ENCODE measurements at regions not wholly inside any gene's neighbourhood (a gene's known extent, or its start where the extent isn't known, plus 50 kb on each side); places are given as distances from the start of the nearest gene placed in this dataset.

DNA sequence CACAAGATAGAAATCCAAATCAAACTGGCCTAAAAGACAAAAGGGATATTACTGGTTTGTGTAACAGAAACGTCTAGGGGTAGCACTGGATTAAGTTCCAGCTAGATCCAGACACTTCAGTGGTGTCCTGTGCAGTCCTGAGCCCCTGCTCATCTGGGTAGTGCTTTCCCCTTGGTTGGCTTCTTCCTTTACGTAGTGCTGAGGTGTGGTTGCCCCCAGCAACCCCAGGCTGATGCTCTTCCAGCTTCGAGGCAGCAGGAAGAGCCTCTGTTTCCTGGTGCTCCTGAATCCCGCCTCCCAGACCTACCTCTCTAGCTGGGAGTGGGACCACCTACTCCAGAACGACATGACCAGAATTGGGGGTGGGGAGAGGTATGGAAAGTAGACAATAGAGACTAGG lies 166.1 kb upstream of the ADRA1B start:
- ATAC-seq (no peak), DNase-seq (no peak)
- Mint-ChIP-seq H3K4me3 (no peak overlapping the region), H3K27me3 (no peaks in the 10 kb centered on the region), H3K4me1 (peaks cover 4% of the 10 kb centered on the region), H3K27ac (no peak overlapping the region), H3K36me3 (ENCODE audit: low read depth) (peaks cover 4% of the 10 kb centered on the region), H3K9me3 (peaks cover 28% of the 10 kb centered on the region)

DNA sequence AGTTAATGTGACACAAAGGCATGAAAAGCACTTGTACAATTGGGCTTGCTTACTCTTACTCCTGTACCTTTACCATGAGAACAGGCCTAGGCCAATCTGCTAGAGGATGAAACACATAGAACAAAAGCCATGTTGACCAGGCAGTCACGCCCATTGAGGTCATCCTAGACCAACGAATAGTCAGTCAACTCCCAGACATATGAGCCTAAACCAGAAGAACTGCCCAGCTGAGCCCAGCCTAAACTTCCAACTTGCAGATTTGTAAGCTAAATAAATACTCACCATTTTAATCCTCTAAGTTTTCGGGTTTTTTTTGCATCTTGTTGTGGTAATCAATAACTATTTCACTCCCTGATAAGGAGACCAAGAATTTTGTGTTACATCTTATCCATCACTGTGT lies 164.8 kb upstream of the ADRA1B start:
- DNase-seq: no peak
- no peaks in the 10 kb centered on the region for H3K27me3 Mint-ChIP-seq

DNA sequence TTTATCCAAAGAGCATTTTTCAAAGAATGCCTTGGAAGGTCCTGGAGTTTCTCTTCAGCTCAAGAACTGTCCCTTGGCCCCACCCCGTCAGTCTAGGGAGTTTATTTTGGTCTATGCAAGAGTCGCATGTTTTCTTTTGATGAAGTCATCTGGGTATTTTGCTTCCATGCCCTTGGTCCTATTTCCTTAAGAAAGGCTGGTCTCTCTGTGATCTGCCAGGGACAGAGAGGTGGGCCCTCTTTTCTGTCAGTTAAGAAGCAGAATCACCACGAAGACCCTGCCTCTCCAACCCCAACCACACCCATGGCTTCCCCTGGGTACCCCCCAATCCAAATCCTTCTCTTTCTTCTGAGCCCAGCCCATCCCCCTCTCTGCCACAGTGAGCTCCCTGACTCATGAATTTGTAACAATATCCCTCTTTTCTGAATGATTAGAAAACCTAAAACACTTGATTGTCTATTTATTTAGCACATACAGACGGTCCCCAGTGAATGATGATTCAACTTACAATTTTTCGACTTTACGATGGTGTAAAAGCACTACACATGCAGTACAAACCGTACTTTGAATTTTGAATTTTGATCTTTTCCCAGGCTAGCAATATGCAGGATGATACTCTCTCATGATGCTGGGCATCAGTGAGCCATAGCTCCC lies 163.5 kb upstream of the ADRA1B start:
- ATAC-seq (no peak), DNase-seq (no peak)
- Mint-ChIP-seq H3K9me3 (peaks cover 28% of the 10 kb centered on the region), H3K4me1 (peaks cover 4% of the 10 kb centered on the region), H3K27ac (no peak overlapping the region), H3K36me3 (ENCODE audit: low read depth) (peaks cover 4% of the 10 kb centered on the region), H3K4me3 (no peak overlapping the region), H3K27me3 (no peaks in the 10 kb centered on the region)

More for the DNA sequence above, 164.8 kb upstream of the ADRA1B start:
- no peak overlapping the region for H3K4me3 Mint-ChIP-seq
- peaks cover 28% of the 10 kb centered on the region for H3K9me3 Mint-ChIP-seq
- H3K4me1 Mint-ChIP-seq: peaks cover 4% of the 10 kb centered on the region
- no peak for ATAC-seq
- no peak overlapping the region for H3K27ac Mint-ChIP-seq
- peaks cover 4% of the 10 kb centered on the region for H3K36me3 Mint-ChIP-seq (ENCODE audit: low read depth)

DNA sequence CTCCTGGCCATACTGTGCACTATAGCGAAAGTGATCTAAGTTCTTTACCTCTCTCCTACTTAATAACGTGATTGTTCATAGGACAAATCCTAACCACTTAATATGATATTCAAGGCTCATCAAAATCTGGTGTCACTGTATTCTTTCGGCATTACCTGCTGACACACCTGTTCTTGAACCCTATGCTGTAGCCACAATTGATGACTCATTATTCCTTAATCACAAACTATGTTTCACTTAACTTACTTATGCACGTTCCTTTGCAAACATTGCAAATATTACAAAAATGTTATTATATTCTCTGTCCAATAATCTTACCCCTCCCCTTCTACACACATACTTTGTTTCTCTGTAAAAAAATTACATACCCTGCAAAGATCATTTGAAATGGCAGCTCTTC lies 158.1 kb upstream of the ADRA1B start:
- DNase-seq (no peak), ATAC-seq (no peak)
- H3K4me3 Mint-ChIP-seq: no peak overlapping the region
- no peaks in the 10 kb centered on the region for H3K36me3 Mint-ChIP-seq (ENCODE audit: low read depth)
- peaks cover 2% of the 10 kb centered on the region for H3K4me1 Mint-ChIP-seq
- H3K9me3 Mint-ChIP-seq: peaks cover 5% of the 10 kb centered on the region
- no peak overlapping the region for H3K27ac Mint-ChIP-seq
- peaks cover 8% of the 10 kb centered on the region for H3K27me3 Mint-ChIP-seq

DNA sequence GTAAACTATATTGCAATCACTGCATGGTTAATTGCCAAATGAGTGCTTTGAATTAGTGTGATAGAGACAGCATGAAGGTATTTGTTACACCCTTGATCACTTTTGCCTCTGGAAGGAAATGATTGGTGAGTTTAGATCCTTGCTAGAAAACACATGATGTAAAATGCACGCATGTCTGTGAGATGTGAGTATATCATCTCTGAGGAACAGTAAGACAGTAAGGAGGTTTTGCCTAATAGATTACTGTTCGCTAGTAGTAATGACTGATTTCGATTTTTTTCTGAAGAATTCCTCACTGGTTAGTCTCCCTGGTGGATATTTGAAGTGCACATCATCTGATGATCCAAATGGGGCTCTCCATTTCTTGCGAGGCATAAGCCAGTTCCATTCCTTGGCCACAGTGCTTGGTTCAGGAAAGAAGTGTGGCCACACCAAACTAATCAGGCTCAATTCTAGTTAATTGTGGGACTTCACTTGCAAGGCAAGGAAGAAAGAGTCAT lies 156.4 kb upstream of the ADRA1B start:
- DNase-seq: no peak
- no peak overlapping the region for H3K4me3 Mint-ChIP-seq
- no peak overlapping the region for H3K27ac Mint-ChIP-seq
- H3K9me3 Mint-ChIP-seq: no peaks in the 10 kb centered on the region
- H3K27me3 Mint-ChIP-seq: peaks cover 11% of the 10 kb centered on the region
- peaks cover 14% of the 10 kb centered on the region for H3K4me1 Mint-ChIP-seq
- ATAC-seq: no peak
- no peaks in the 10 kb centered on the region for H3K36me3 Mint-ChIP-seq (ENCODE audit: low read depth)

DNA sequence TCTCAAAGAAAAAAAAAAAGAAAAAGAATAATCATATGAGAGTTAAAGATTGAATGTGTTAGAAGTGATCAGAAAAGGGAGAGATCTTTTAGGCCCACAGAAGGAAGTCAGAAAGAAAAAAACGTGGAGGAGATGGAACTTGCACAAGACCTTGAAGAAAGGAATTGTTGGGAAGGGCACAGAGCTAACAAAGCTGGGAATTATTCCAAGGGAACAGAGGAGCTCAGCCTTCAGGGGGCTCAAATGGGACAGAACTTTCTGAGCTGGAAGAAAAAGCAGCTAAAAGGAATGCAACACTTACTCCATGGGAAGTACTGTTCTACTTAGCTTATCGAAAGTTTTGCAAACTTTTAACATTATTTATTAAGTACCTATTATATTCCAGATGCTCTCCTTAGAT lies 153.4 kb upstream of the ADRA1B start:
- peaks cover 14% of the 10 kb centered on the region for H3K4me1 Mint-ChIP-seq
- H3K9me3 Mint-ChIP-seq: peaks cover 2% of the 10 kb centered on the region
- no peak overlapping the region for H3K4me3 Mint-ChIP-seq
- no peak for ATAC-seq
- no peak overlapping the region for H3K27ac Mint-ChIP-seq
- H3K36me3 Mint-ChIP-seq (ENCODE audit: low read depth): no peaks in the 10 kb centered on the region
- peaks cover 23% of the 10 kb centered on the region for H3K27me3 Mint-ChIP-seq
- DNase-seq: no peak

DNA sequence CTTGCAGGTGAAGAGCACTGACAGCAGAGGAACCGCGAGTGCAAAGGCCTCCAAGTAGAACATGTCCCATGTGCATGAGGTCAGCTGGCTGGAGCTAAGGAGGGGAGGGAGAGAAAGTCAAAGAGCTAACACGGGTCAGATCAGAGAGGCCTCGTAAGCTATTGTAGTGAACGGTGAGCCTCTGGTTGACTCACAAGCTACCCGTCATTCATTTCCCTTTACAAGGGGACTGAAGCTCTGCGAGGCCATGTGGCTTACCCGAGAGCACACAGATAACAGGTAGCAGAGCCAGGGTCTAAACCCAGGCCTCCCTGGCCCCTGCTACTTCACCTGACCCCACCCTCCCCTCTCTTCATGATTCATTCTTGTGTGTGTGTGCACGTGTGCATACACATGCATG lies 152.7 kb upstream of the ADRA1B start:
- no peak for DNase-seq
- Mint-ChIP-seq H3K27me3 (peaks cover 26% of the 10 kb centered on the region), H3K27ac (no peak overlapping the region), H3K36me3 (ENCODE audit: low read depth) (no peaks in the 10 kb centered on the region), H3K4me1 (peaks cover 14% of the 10 kb centered on the region), H3K4me3 (no peak overlapping the region), H3K9me3 (peaks cover 4% of the 10 kb centered on the region)
- peak; percentile 28 for ATAC-seq

DNA sequence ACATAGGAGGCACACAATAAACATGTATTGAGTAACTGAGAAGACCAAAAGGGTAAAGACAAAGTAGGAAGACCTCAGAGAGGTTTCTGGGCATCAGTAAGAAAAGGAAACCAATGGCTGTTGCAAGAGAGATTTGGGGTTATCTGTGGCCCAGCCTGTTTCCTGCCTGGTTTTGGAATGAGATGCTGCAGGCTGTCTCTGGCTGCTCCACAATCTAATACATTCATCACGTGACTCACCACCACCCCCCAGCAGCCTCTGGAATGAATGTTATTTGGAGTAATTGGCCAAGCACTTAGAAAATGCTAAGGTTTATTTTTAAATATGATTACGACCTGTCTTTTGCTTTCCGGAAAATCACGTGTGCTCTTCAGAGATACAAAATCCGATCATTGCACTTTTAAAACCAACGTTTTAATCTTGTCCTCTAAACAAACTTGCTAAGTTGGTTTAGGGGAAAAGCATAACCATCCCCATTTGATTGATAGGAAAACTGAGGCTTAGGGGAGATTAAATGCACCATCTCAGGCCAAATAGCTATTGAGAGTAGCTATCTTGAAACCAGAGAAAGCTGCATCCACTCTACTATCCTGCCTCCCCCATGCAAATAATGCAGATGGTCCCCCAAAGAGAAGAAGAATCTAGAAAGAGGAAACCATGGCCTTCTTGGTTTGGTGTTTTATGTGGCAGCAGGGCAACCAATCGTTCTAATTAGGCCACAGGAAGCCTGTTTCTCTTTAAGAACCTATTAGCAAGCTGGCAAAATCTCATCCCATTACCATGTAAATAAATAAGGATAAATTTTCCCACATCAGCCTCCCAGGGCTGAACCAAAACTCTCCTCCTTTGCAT lies 151.8 kb upstream of the ADRA1B start:
- DNase-seq: no peak
- Mint-ChIP-seq H3K36me3 (ENCODE audit: low read depth) (no peaks in the 10 kb centered on the region), H3K27me3 (peaks cover 31% of the 10 kb centered on the region), H3K9me3 (peaks cover 4% of the 10 kb centered on the region), H3K4me1 (peaks cover 14% of the 10 kb centered on the region), H3K27ac (no peak overlapping the region), H3K4me3 (no peak overlapping the region)
- no peak for ATAC-seq

DNA sequence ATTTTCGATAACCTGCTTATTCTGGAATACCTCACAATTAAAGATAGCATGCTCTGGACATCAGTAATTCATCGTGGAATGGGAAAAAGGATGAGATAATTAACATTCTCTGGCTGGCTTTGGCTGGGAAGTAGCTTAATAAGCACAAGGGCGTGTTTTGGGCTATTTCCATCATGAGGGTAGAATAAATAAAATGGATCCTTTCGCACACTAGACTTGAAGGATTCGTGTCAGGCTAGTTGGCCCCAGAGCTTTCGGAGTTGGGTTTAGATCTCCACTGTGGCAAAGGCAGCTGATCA lies 151.2 kb upstream of the ADRA1B start:
- H3K27ac Mint-ChIP-seq: no peak overlapping the region
- H3K27me3 Mint-ChIP-seq: peaks cover 33% of the 10 kb centered on the region
- H3K4me1 Mint-ChIP-seq: peaks cover 14% of the 10 kb centered on the region
- peaks cover 4% of the 10 kb centered on the region for H3K9me3 Mint-ChIP-seq
- H3K36me3 Mint-ChIP-seq (ENCODE audit: low read depth): no peaks in the 10 kb centered on the region
- ATAC-seq (no peak), DNase-seq (no peak)
- no peak overlapping the region for H3K4me3 Mint-ChIP-seq

DNA sequence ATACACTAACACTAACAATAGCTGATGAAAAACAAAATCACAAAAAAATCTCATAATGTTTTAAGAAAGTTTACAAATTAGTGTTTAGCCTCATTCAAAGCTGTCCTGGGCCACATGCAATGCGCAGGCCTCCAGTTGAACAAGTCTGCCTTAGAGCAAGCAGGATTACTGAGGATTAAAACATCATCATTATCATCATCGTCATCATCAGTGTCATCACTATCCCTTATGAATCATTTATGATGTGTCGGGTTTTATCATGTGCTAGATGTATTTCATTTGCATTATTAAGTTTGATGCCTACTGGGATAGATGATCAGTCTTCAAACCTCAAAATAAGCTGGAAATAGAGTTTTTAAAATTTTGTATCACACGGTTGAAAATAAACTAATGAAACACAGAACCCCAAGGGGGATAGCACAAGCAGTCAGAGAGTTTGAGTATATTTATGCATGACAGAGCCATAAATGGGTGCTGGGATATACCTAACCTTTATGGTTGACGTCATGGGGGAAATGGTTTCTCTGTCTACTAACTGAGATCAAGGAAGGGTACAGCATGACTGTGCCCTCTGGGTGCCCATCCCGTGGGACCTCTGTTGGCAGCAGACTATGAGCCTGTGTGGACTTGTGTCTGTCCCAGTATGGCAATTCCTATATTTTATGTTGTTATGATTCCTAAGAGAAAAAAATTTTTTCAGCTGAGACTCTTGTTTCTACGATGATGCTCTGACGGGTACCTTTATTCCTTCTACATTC lies 150.3 kb upstream of the ADRA1B start:
- no peaks in the 10 kb centered on the region for H3K36me3 Mint-ChIP-seq (ENCODE audit: low read depth)
- peaks cover 14% of the 10 kb centered on the region for H3K4me1 Mint-ChIP-seq
- no peak for ATAC-seq
- no peak overlapping the region for H3K27ac Mint-ChIP-seq
- peaks cover 4% of the 10 kb centered on the region for H3K9me3 Mint-ChIP-seq
- H3K4me3 Mint-ChIP-seq: no peak overlapping the region
- DNase-seq: no peak
- H3K27me3 Mint-ChIP-seq: peaks cover 32% of the 10 kb centered on the region

DNA sequence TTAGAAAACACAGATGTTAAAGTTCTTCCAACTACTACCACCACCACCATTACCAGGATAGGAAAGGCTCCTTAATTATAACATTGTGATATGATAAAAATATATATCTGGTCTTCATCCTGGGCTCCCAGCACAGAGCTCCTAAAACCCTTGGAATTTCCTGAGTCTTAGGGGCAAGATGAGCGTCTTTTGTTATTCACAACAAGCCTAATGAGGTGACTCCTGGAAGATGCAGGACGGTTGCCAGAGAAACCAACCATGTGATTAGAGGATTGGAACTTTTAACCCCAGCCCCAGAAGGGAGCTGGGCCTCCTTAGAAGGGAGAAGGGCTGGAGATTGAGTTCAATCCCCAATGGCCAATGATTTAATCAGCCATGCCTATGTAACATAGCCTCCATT lies 148.0 kb upstream of the ADRA1B start:
- H3K9me3 Mint-ChIP-seq: peaks cover 4% of the 10 kb centered on the region
- peaks cover 28% of the 10 kb centered on the region for H3K27me3 Mint-ChIP-seq
- no peaks in the 10 kb centered on the region for H3K36me3 Mint-ChIP-seq (ENCODE audit: low read depth)
- ATAC-seq (no peak), DNase-seq (no peak)
- peaks cover 16% of the 10 kb centered on the region for H3K4me1 Mint-ChIP-seq
- H3K4me3 Mint-ChIP-seq: no peak overlapping the region
- no peak overlapping the region for H3K27ac Mint-ChIP-seq

DNA sequence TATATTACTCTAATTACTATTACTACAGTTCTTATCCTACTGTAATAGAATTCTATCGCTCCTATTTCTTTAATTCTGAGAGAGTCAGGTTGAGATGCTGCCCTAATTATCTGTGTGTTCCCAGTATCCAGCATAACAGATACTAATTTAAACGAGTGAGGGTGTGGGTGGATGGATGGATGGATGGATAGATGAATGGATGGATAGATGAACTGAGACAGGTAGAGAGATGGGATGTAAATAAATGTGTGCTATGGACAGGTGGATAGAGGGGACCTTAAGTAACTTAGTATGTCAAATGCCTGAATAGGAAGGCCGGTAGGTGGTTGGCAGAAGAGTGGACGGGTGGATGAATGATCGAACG lies 143.6 kb upstream of the ADRA1B start:
- H3K4me1 Mint-ChIP-seq: peaks cover 32% of the 10 kb centered on the region
- H3K27ac Mint-ChIP-seq: peak overlapping the region; percentile 75
- H3K36me3 Mint-ChIP-seq (ENCODE audit: low read depth): no peaks in the 10 kb centered on the region
- peak overlapping the region; percentile 36 for H3K4me3 Mint-ChIP-seq
- ATAC-seq (no peak), DNase-seq (no peak)
- peaks cover 4% of the 10 kb centered on the region for H3K9me3 Mint-ChIP-seq
- peaks cover 44% of the 10 kb centered on the region for H3K27me3 Mint-ChIP-seq

DNA sequence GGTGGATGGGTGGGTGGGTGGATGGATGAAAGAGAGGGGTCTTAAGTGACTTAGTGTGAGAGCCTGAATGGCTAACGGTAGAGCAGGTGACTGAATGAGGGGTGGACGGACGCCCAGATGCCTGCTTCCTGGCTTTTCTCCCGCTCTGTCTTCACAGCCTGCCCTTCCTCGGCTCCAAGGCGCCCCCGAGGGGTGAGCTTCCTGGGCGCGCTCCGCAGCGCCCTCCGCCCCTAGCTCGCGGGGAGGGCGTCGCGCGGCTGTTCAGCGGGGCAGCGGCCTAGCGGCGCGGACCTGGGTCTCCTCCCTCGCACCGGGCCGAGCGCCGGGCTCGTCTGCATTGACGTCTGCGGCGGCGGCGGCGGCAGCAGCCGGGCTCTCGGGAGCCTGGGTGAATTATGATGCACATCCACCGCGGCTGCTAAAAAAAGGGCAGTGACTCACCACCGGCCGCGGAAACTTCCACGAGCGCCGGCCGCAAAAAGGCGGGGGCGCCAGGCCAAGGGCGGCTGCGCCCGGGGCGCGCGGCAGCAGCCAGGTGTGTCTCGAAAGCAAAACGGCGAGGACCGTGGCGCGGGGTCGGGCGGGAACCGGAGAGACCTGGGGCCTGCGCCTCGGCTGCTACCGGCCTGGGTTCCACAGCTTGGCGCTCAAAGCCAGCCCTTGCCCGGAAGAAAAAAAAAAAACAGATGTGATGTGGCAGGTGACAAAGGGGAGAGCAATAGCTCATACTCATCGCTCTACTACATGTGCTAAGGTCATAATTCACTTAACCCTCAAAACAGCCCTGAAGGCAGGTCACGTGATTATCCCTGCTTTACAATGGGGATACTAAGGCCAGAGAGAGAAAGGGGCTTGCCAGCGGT lies 143.0 kb upstream of the ADRA1B start:
- DNase-seq (peak; percentile 87), ATAC-seq (peak; percentile 94)
- H3K27ac Mint-ChIP-seq: peak overlapping the region; percentile 75
- H3K4me1 Mint-ChIP-seq: peaks cover 35% of the 10 kb centered on the region
- no peaks in the 10 kb centered on the region for H3K36me3 Mint-ChIP-seq (ENCODE audit: low read depth)
- H3K27me3 Mint-ChIP-seq: peaks cover 43% of the 10 kb centered on the region
- no peaks in the 10 kb centered on the region for H3K9me3 Mint-ChIP-seq
- peak overlapping the region; percentile 36 for H3K4me3 Mint-ChIP-seq

DNA sequence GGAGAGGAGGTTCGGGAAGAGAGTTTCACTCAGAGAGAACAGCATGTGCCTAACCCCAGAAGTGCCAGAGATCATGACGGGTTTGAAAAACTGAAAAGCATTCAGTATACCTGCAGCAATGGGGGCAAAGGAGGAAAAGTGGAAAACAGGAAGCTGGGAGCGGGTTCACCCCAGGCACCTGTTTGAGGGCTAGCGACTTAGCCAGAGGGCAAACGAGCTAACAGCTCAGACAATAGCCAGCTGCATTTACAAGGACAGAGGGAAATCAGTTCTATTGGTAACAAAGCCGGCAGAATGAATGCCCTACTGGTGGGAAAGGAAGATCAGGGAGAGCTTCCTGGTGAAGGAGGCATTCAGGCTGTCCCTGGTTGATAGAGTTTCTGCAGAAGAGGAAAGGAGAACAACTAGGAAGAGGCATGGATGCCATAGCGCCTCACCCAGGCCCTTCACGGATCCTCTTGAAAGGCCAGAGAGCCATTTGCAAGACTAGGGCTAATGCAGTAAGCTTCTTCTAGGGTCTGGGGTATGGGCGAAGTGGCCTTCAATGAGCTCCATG lies 141.7 kb upstream of the ADRA1B start:
- Mint-ChIP-seq H3K4me3 (no peak overlapping the region), H3K9me3 (no peaks in the 10 kb centered on the region), H3K4me1 (peaks cover 47% of the 10 kb centered on the region), H3K27ac (no peak overlapping the region), H3K36me3 (ENCODE audit: low read depth) (peaks cover 2% of the 10 kb centered on the region), H3K27me3 (peaks cover 38% of the 10 kb centered on the region)
- DNase-seq (no peak), ATAC-seq (no peak)

All from activated naive CD8-positive, alpha-beta T cell treated with anti-CD3 and anti-CD28 coated beads, Interleukin-2, amount 50 U/mL, for 24 hours (primary cell).